Uterus (tissue), 3 donors: ENCODE measurements at regions not wholly inside any gene's neighbourhood (a gene's known extent, or its start where the extent isn't known, plus 50 kb on each side); places are given as distances from the start of the nearest gene placed in this dataset.

Experiments
- DNase-seq, 2 donors: peaks; one replicate each; pipeline ENCODE4 v3.0.0-alpha.2; 2019 to 2020
- H3K27ac ChIP-seq, 2 donors: fragments of 200-600 bp; sonication (generic); 1 replicate in 1 of 2; 2 replicates in 1 of 2; pipeline ENCODE4 v1.5.1; 2016 to 2018
- H3K27me3 ChIP-seq, 2 donors: fragments of 200-600 bp; sonication (generic); one replicate each; pipeline ENCODE4 v1.5.1; 2018 to 2019; ENCODE audit warnings: control low read depth in 1 of 2
- H3K36me3 ChIP-seq, 2 donors: fragments of 200-600 bp; sonication (generic); one replicate each; pipeline ENCODE4 v1.5.1; 2019; ENCODE audit warnings: control low read depth in 1 of 2
- H3K4me1 ChIP-seq, 2 donors: fragments of 200-600 bp; sonication (generic); one replicate each; pipeline ENCODE4 v1.5.1; 2018 to 2019; ENCODE audit warnings: control low read depth in 1 of 2
- H3K4me3 ChIP-seq, 2 donors: fragments of 200-600 bp; sonication (generic); 1 replicate in 1 of 2; 2 replicates in 1 of 2; pipeline ENCODE4 v1.5.1; 2018 to 2019; ENCODE audit warnings: mild to moderate bottlenecking in 1 of 2
- H3K9me3 ChIP-seq, 2 donors: fragments of 200-600 bp; sonication (generic); one replicate each; pipeline ENCODE4 v1.5.1; 2019; ENCODE audit warnings: control low read depth in 1 of 2
- POLR2A ChIP-seq, 2 donors: fragments of 450-650 bp; IDR thresholded peaks; one replicate each; pipeline ENCODE4 v1.6.1; 2016; ENCODE audit warnings: antibody characterized with exemption in 2 of 2, mild to moderate bottlenecking in 1 of 2, moderate library complexity in 1 of 2
- intact Hi-C: fragments of 100-400 bp; cut with DNase I; formaldehyde crosslinking; loops from one replicate; pipeline ENCODE4 v1.15.1; 2023; ENCODE audit warnings: low total_unique reads
- TF ChIP-seq, protein P1 (sequence below), 4 experiments: fragments of 200-600 bp in 2 of 4; fragments of 450-650 bp in 2 of 4; sonication (generic) in 2 of 4; IDR thresholded peaks; one replicate each; pipeline ENCODE4 v1.5.1; 2016 to 2019; ENCODE audit warnings: antibody characterized with exemption in 4 of 4, mild to moderate bottlenecking in 2 of 4, moderate library complexity in 1 of 4
- donor health status: DM: yes; HTN: yes; CAD: no.

DNA sequence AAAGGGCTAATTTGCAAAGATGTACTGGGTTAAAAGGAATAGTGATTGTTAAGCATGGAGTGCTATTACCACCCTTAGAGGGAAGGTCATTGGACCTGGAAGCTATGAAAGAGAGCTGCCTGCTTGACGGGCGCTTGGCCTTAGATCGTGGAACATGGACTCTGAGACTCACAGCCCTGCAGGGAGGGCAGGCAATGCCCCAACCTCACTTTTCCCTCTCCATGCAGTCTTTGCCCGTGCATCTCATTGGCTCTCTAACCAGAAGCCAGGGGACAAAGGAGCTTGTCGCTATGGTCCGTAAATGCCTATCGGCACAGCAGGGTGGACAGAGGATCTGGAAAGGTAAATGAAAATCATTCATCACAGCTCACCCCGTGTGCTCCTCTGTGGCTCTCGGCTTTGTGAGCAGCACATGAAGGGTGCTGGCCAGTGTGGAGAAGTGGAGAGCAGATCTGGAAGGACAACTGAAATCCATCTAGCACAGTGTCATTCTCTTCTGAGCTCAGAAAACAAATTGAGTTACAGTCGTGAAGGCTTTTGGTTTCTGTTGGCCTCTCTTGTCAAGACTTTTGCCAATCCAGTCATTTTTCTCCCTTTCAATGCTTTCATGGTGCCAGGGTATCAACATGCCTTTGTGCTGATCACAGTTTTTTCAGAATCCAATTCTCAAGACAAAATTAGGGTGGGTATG is 186.2 kb downstream of the SNX18 start:
- Histone ChIP-seq H3K27ac (no peak overlapping the region), H3K36me3 (no peaks in the 10 kb centered on the region), H3K27me3 (no peaks in the 10 kb centered on the region), H3K4me3 (no peak overlapping the region), H3K9me3 (no peaks in the 10 kb centered on the region), H3K4me1 (peaks cover 0 to 6% of the 10 kb centered on the region in 2 donors)
- TF ChIP-seq, protein P1, sequence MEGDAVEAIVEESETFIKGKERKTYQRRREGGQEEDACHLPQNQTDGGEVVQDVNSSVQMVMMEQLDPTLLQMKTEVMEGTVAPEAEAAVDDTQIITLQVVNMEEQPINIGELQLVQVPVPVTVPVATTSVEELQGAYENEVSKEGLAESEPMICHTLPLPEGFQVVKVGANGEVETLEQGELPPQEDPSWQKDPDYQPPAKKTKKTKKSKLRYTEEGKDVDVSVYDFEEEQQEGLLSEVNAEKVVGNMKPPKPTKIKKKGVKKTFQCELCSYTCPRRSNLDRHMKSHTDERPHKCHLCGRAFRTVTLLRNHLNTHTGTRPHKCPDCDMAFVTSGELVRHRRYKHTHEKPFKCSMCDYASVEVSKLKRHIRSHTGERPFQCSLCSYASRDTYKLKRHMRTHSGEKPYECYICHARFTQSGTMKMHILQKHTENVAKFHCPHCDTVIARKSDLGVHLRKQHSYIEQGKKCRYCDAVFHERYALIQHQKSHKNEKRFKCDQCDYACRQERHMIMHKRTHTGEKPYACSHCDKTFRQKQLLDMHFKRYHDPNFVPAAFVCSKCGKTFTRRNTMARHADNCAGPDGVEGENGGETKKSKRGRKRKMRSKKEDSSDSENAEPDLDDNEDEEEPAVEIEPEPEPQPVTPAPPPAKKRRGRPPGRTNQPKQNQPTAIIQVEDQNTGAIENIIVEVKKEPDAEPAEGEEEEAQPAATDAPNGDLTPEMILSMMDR (IDR thresholded peaks at IDR 0.05): no peak
- no peak for TF ChIP-seq POLR2A (IDR thresholded peaks at IDR 0.05)
- no peak for DNase-seq
- intact Hi-C loops: no loop called here

DNA sequence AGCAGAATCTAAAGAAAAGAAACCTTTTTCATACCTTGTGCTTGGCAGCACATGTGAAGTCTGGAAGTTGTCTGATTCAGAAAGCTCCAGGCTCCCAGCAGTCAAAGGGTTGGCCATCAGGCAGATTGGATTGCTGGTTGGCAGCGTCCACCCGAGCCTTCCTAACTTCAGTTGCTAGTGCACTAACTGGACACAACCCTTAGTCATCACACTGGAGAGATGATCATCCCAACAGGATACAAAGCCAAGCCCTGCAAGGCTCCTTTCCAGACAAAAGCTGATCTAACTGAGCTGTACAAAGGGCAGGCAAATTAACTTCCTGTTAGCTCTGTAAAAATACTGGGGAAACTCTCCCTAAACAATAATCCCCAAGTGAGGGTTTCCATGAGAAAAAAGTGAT is 185.6 kb downstream of the SNX18 start:
- DNase-seq: peak; percentile 46 to 63
- Histone ChIP-seq H3K9me3 (no peaks in the 10 kb centered on the region), H3K27me3 (no peaks in the 10 kb centered on the region), H3K36me3 (no peaks in the 10 kb centered on the region), H3K27ac (no peak overlapping the region), H3K4me1 (peaks cover 0 to 6% of the 10 kb centered on the region in 2 donors), H3K4me3 (no peak overlapping the region)
- intact Hi-C loops: no loop called here
- TF ChIP-seq, protein P1 (IDR thresholded peaks at IDR 0.05): no peak
- no peak for TF ChIP-seq POLR2A (IDR thresholded peaks at IDR 0.05)

GRCh38 chr5:54702470-54702869 is 184.9 kb downstream of the SNX18 start:
- intact Hi-C loops: no loop called here
- no peak overlapping the region for H3K4me3 ChIP-seq
- TF ChIP-seq, protein P1 (IDR thresholded peaks at IDR 0.05): no peak
- TF ChIP-seq POLR2A (IDR thresholded peaks at IDR 0.05): no peak
- no peak for DNase-seq
- no peak overlapping the region for H3K27ac ChIP-seq
- H3K36me3 ChIP-seq: no peaks in the 10 kb centered on the region
- no peaks in the 10 kb centered on the region for H3K9me3 ChIP-seq
- no peaks in the 10 kb centered on the region for H3K27me3 ChIP-seq
- peaks cover 0 to 6% of the 10 kb centered on the region in 2 donors for H3K4me1 ChIP-seq

- Histone ChIP-seq H3K9me3 (no peaks in the 10 kb centered on the region), H3K4me1 (peaks cover 6 to 7% of the 10 kb centered on the region in 2 donors), H3K27ac (no peak overlapping the region), H3K4me3 (no peak overlapping the region), H3K36me3 (no peaks in the 10 kb centered on the region), H3K27me3 (no peaks in the 10 kb centered on the region)
- peak; percentile 65 to 81 for DNase-seq
- no peak for TF ChIP-seq POLR2A (IDR thresholded peaks at IDR 0.05)
- intact Hi-C loops: no loop called here
These were observed 183.5 kb downstream of the SNX18 start for GRCh38 chr5:54700986-54701578.

GRCh38 chr5:54696931-54697330 is 179.4 kb downstream of the SNX18 start:
- intact Hi-C loops: no loop called here

More at GRCh38 chr5:54696931-54697330, 179.4 kb downstream of the SNX18 start:
- Histone ChIP-seq H3K36me3 (no peaks in the 10 kb centered on the region), H3K4me3 (no peak overlapping the region), H3K27ac (peak overlapping the region; percentile 6 to 46), H3K4me1 (peaks cover 3 to 7% of the 10 kb centered on the region in 2 donors), H3K27me3 (no peaks in the 10 kb centered on the region), H3K9me3 (no peaks in the 10 kb centered on the region)
- no peak for DNase-seq
- TF ChIP-seq, protein P1 (IDR thresholded peaks at IDR 0.05): no peak
- TF ChIP-seq POLR2A (IDR thresholded peaks at IDR 0.05): no peak
